ENCODE measurements at regions not wholly inside any gene's neighbourhood (a gene's known extent, or its start where the extent isn't known, plus 50 kb on each side); places are given as distances from the start of the nearest gene placed in this dataset.
"Not testable (repeated sequence)": the region's sequence is repeated elsewhere in the genome, so short reads cannot be mapped to it uniquely, and the experiment has no call there.

GRCh38 chr3:87543408-87543807, 267.0 kb upstream of the POU1F1 start:
- not testable (repeated sequence) for H3K9ac ChIP-seq (ENCODE audit: low read length); H3K4me1 ChIP-seq (ENCODE audit: insufficient read depth, low read length); H3K9me3 ChIP-seq (ENCODE audit: low read length); H3K36me3 ChIP-seq (ENCODE audit: insufficient read depth, low read length); H3K27ac ChIP-seq (ENCODE audit: low read depth, low read length); H3K4me3 ChIP-seq (ENCODE audit: low read depth in 1 of 2, low read length in 2 of 2); H3K27me3 ChIP-seq (ENCODE audit: control insufficient read depth in 1 of 2, insufficient read depth in 2 of 2, low read length in 2 of 2)

DNA sequence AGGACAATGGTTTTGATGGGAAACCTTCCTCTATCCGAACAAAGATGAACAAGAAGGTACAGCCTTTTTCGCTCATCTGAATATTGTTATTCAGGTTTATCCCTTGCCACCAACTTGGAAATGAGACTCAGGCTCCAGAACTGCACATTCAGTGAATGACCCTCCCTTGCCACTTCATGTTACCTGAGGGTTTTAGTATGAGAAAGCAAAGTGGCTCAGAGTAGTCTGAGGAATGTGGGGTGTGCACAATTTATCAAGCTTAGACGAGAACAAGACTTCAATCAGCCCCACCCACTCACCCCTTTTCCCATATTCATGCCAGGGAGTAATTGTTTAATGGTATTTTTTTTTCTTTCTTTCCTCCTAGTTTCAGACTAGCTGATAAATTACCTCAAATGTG, 265.3 kb upstream of the POU1F1 start:
- Histone ChIP-seq H3K9ac (ENCODE audit: low read length) (no peak overlapping the region), H3K9me3 (ENCODE audit: low read length) (no peaks in the 10 kb centered on the region), H3K36me3 (ENCODE audit: insufficient read depth, low read length) (no peaks in the 10 kb centered on the region), H3K4me1 (ENCODE audit: insufficient read depth, low read length) (no peaks in the 10 kb centered on the region), H3K27ac (ENCODE audit: low read depth, low read length) (no peak overlapping the region), H3K27me3 (ENCODE audit: control insufficient read depth in 1 of 2, insufficient read depth in 2 of 2, low read length in 2 of 2) (no peaks in the 10 kb centered on the region), H3K4me3 (ENCODE audit: low read depth in 1 of 2, low read length in 2 of 2) (no peak overlapping the region)

GRCh38 chr3:87538722-87539121, 262.3 kb upstream of the POU1F1 start:
- H3K27ac ChIP-seq (ENCODE audit: low read depth, low read length); H3K9me3 ChIP-seq (ENCODE audit: low read length); H3K9ac ChIP-seq (ENCODE audit: low read length); H3K36me3 ChIP-seq (ENCODE audit: insufficient read depth, low read length); H3K4me1 ChIP-seq (ENCODE audit: insufficient read depth, low read length); H3K27me3 ChIP-seq (ENCODE audit: control insufficient read depth in 1 of 2, insufficient read depth in 2 of 2, low read length in 2 of 2); H3K4me3 ChIP-seq (ENCODE audit: low read depth in 1 of 2, low read length in 2 of 2): not testable (repeated sequence)

GRCh38 chr3:87509401-87509800, 233.0 kb upstream of the POU1F1 start:
- Histone ChIP-seq H3K9me3 (ENCODE audit: low read length) (no peaks in the 10 kb centered on the region), H3K4me3 (ENCODE audit: low read depth in 1 of 2, low read length in 2 of 2) (no peak overlapping the region), H3K27me3 (ENCODE audit: control insufficient read depth in 1 of 2, insufficient read depth in 2 of 2, low read length in 2 of 2) (no peaks in the 10 kb centered on the region), H3K36me3 (ENCODE audit: insufficient read depth, low read length) (no peaks in the 10 kb centered on the region), H3K9ac (ENCODE audit: low read length) (no peak overlapping the region), H3K27ac (ENCODE audit: low read depth, low read length) (no peak overlapping the region), H3K4me1 (ENCODE audit: insufficient read depth, low read length) (no peaks in the 10 kb centered on the region)

GRCh38 chr3:87508921-87509320, 232.5 kb upstream of the POU1F1 start:
- Histone ChIP-seq H3K36me3 (ENCODE audit: insufficient read depth, low read length) (no peaks in the 10 kb centered on the region), H3K9ac (ENCODE audit: low read length) (no peak overlapping the region), H3K27ac (ENCODE audit: low read depth, low read length) (no peak overlapping the region), H3K4me1 (ENCODE audit: insufficient read depth, low read length) (no peaks in the 10 kb centered on the region), H3K27me3 (ENCODE audit: control insufficient read depth in 1 of 2, insufficient read depth in 2 of 2, low read length in 2 of 2) (no peaks in the 10 kb centered on the region), H3K9me3 (ENCODE audit: low read length) (no peaks in the 10 kb centered on the region), H3K4me3 (ENCODE audit: low read depth in 1 of 2, low read length in 2 of 2) (no peak overlapping the region)

DNA sequence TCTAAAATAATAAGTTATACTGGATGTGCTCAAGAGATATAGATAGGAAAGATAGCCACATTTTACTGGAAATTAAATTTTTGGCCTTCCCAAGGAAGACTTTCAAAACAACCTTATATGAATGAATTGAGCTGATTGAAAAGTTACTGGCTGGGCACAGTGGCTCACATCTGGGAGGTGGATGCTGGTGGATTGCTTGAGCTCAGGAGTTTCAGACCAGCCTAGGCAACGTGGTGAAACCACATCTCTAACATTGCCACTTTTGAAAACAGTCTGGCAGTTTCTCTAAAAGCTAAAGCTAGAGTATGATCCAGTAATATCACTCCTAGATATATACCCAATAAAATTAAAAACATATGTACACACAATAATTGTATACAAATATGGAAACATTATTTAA, 231.4 kb upstream of the POU1F1 start:
- Histone ChIP-seq H3K9me3 (ENCODE audit: low read length) (no peaks in the 10 kb centered on the region), H3K4me3 (ENCODE audit: low read depth in 1 of 2, low read length in 2 of 2) (no peak overlapping the region), H3K36me3 (ENCODE audit: insufficient read depth, low read length) (no peaks in the 10 kb centered on the region), H3K4me1 (ENCODE audit: insufficient read depth, low read length) (no peaks in the 10 kb centered on the region), H3K27me3 (ENCODE audit: control insufficient read depth in 1 of 2, insufficient read depth in 2 of 2, low read length in 2 of 2) (no peaks in the 10 kb centered on the region), H3K9ac (ENCODE audit: low read length) (no peak overlapping the region), H3K27ac (ENCODE audit: low read depth, low read length) (no peak overlapping the region)

DNA sequence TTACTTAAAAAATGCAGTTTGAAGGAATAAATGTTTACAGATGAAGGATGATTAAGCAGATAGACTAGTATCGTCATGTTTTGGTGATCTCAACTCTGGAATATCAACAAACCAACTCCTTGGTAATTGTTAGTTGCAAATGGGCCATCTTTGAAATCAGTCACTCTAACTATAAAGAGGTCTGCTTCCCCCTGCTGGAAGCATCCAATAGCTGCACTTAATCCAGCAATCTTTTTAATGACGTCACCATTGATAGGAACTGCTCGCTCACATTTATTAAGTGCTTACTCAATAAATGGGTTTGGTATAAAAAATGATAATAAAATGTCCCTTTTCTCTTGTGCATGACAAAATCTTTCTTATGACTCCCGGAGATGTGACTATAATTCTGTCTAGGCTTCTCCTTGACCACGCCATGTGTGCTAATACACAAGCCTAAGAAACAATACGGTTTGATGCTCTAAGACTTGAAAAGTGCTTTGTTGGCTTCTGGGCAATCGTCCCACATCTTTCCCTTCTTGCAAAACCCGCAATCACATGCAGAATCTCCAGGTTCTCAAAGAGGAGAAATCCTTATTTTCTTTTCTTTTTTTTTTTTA, 227.6 kb upstream of the POU1F1 start:
- no peaks in the 10 kb centered on the region for H3K36me3 ChIP-seq (ENCODE audit: insufficient read depth, low read length)
- H3K4me3 ChIP-seq (ENCODE audit: low read depth in 1 of 2, low read length in 2 of 2) = no peak overlapping the region
- H3K27ac ChIP-seq (ENCODE audit: low read depth, low read length) = no peak overlapping the region
- no peaks in the 10 kb centered on the region for H3K27me3 ChIP-seq (ENCODE audit: control insufficient read depth in 1 of 2, insufficient read depth in 2 of 2, low read length in 2 of 2)
- H3K9me3 ChIP-seq (ENCODE audit: low read length) = no peaks in the 10 kb centered on the region
- H3K4me1 ChIP-seq (ENCODE audit: insufficient read depth, low read length) = no peaks in the 10 kb centered on the region
- no peak overlapping the region for H3K9ac ChIP-seq (ENCODE audit: low read length)

GRCh38 chr3:87501076-87501475, 224.7 kb upstream of the POU1F1 start:
- H3K9me3 ChIP-seq (ENCODE audit: low read length) = no peaks in the 10 kb centered on the region
- no peaks in the 10 kb centered on the region for H3K36me3 ChIP-seq (ENCODE audit: insufficient read depth, low read length)
- H3K4me1 ChIP-seq (ENCODE audit: insufficient read depth, low read length) = no peaks in the 10 kb centered on the region
- no peak overlapping the region for H3K27ac ChIP-seq (ENCODE audit: low read depth, low read length)
- no peaks in the 10 kb centered on the region for H3K27me3 ChIP-seq (ENCODE audit: control insufficient read depth in 1 of 2, insufficient read depth in 2 of 2, low read length in 2 of 2)
- no peak overlapping the region for H3K9ac ChIP-seq (ENCODE audit: low read length)
- H3K4me3 ChIP-seq (ENCODE audit: low read depth in 1 of 2, low read length in 2 of 2) = no peak overlapping the region

- no peaks in the 10 kb centered on the region for H3K4me1 ChIP-seq (ENCODE audit: insufficient read depth, low read length)
- H3K9me3 ChIP-seq (ENCODE audit: low read length) = no peaks in the 10 kb centered on the region
- no peaks in the 10 kb centered on the region for H3K27me3 ChIP-seq (ENCODE audit: control insufficient read depth in 1 of 2, insufficient read depth in 2 of 2, low read length in 2 of 2)
- H3K9ac ChIP-seq (ENCODE audit: low read length) = no peak overlapping the region
- no peak overlapping the region for H3K27ac ChIP-seq (ENCODE audit: low read depth, low read length)
- no peak overlapping the region for H3K4me3 ChIP-seq (ENCODE audit: low read depth in 1 of 2, low read length in 2 of 2)
- no peaks in the 10 kb centered on the region for H3K36me3 ChIP-seq (ENCODE audit: insufficient read depth, low read length)
Observed at GRCh38 chr3:87498358-87499080, 222.1 kb upstream of the POU1F1 start.

DNA sequence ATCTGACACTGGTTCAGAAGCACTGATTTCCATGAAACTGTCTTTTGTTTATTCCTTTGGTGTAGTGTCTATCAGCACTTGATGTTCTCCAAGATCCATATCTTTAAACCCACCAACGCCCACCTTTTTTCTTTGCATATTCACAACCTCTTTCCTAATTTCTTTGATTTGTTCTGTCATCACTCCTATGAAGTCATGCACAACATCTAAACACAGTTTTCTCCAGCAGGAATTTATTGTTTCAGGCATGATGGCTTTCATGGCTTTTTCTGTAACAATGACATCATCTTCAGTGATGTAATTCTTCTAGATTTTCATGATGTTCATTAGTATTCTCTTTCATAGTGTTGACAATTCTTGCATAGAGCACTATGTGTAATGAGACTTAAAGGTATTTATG, 219.6 kb upstream of the POU1F1 start:
- Histone ChIP-seq H3K27ac (ENCODE audit: low read depth, low read length) (no peak overlapping the region), H3K36me3 (ENCODE audit: insufficient read depth, low read length) (no peaks in the 10 kb centered on the region)

GRCh38 chr3:87494264-87494663, 217.9 kb upstream of the POU1F1 start:
- no peaks in the 10 kb centered on the region for H3K36me3 ChIP-seq (ENCODE audit: insufficient read depth, low read length)
- H3K9ac ChIP-seq (ENCODE audit: low read length) = no peak overlapping the region
- no peaks in the 10 kb centered on the region for H3K9me3 ChIP-seq (ENCODE audit: low read length)
- H3K27me3 ChIP-seq (ENCODE audit: control insufficient read depth in 1 of 2, insufficient read depth in 2 of 2, low read length in 2 of 2) = no peaks in the 10 kb centered on the region
- H3K4me3 ChIP-seq (ENCODE audit: low read depth in 1 of 2, low read length in 2 of 2) = no peak overlapping the region
- H3K27ac ChIP-seq (ENCODE audit: low read depth, low read length) = no peak overlapping the region
- H3K4me1 ChIP-seq (ENCODE audit: insufficient read depth, low read length) = no peaks in the 10 kb centered on the region

More for the DNA sequence above, 219.6 kb upstream of the POU1F1 start:
- Histone ChIP-seq H3K4me1 (ENCODE audit: insufficient read depth, low read length) (no peaks in the 10 kb centered on the region), H3K4me3 (ENCODE audit: low read depth in 1 of 2, low read length in 2 of 2) (no peak overlapping the region), H3K27me3 (ENCODE audit: control insufficient read depth in 1 of 2, insufficient read depth in 2 of 2, low read length in 2 of 2) (no peaks in the 10 kb centered on the region), H3K9ac (ENCODE audit: low read length) (no peak overlapping the region), H3K9me3 (ENCODE audit: low read length) (no peaks in the 10 kb centered on the region)

- Histone ChIP-seq H3K4me1 (ENCODE audit: insufficient read depth, low read length) (no peaks in the 10 kb centered on the region), H3K9ac (ENCODE audit: low read length) (no peak overlapping the region), H3K27ac (ENCODE audit: low read depth, low read length) (no peak overlapping the region), H3K36me3 (ENCODE audit: insufficient read depth, low read length) (no peaks in the 10 kb centered on the region), H3K27me3 (ENCODE audit: control insufficient read depth in 1 of 2, insufficient read depth in 2 of 2, low read length in 2 of 2) (no peaks in the 10 kb centered on the region), H3K4me3 (ENCODE audit: low read depth in 1 of 2, low read length in 2 of 2) (no peak overlapping the region), H3K9me3 (ENCODE audit: low read length) (no peaks in the 10 kb centered on the region)
Observed at GRCh38 chr3:87491843-87492242, 215.5 kb upstream of the POU1F1 start.

Measured in muscle layer of colon (tissue), 2 donors.